HepG2 (cell line): ENCODE measurements at regions not wholly inside any gene's neighbourhood (a gene's known extent, or its start where the extent isn't known, plus 50 kb on each side); places are given as distances from the start of the nearest gene placed in this dataset.

Experiments
- ATAC-seq: fragments of 200-7000 bp; cut with Tn5 transposase; 3 replicates; pipeline ENCODE4 v1.9.1; 2020; ENCODE audit warnings: mild to moderate bottlenecking, moderate library complexity
- BruUV-seq: library from RNA; stranded (reverse); fragments of 400-500 nt; replicated peaks from 2 replicates; lab custom pipeline; 2021; lab: Mats Ljungman, UMichigan
- CTCF ChIA-PET: fragments of 300-600 bp; formaldehyde crosslinking; extraction: SDS; loops from one replicate; lab custom pipeline; 2021; ENCODE audit warnings: low total read pairs, inconsistent platforms, low intra/inter-chr PET ratio; lab: Yijun Ruan, JAX
- POLR2A ChIA-PET: fragments of 350-600 bp; sonication (Branson Sonifier 250); formaldehyde crosslinking; loops from one replicate; lab custom pipeline; 2020; ENCODE audit warnings: antibody characterized with exemption, inconsistent platforms; lab: Yijun Ruan, JAX
- DNase-seq: peaks from one replicate; pipeline ENCODE4 v3.0.0-alpha.2; 2015; ENCODE audit warnings: low spot score
- FAIRE-seq: peaks from 3 replicates; lab custom pipeline; 2011; peaks lifted over from hg19 to GRCh38; lab: Jason Lieb, UNC
- H2AFZ ChIP-seq: one replicate; pipeline ENCODE4 v1.6.1; 2011; ENCODE audit warnings: low read length, inconsistent platforms
- H3K27ac ChIP-seq: fragments of 300-600 bp; 3 replicates; pipeline ENCODE4 v1.8.0; 2011; ENCODE audit warnings: mixed run types, mild to moderate bottlenecking, mixed read lengths, low read length, inconsistent platforms; ENCODE audit not compliant: insufficient read depth; ENCODE audit errors: extremely low read length
- H3K27me3 ChIP-seq, 2 experiments: fragments of 200-600 bp in 1 of 2; 2 replicates in 1 of 2; 3 replicates in 1 of 2; pipeline versions ENCODE4 v1.6.0 to v1.8.0; 2011; ENCODE audit warnings: low read length in 2 of 2, mild to moderate bottlenecking in 2 of 2, moderate library complexity in 2 of 2, inconsistent platforms in 1 of 2; ENCODE audit not compliant: insufficient read depth in 2 of 2, control insufficient read depth in 1 of 2
- H3K36me3 ChIP-seq, 2 experiments: fragments of 200-600 bp in 1 of 2; replicated peaks in 1 of 2; 2 replicates in 1 of 2; 3 replicates in 1 of 2; pipeline versions ENCODE4 v1.5.1 to v1.8.0; 2011; ENCODE audit warnings: low read length in 2 of 2, inconsistent platforms in 1 of 2; ENCODE audit not compliant: insufficient read depth in 2 of 2, control insufficient read depth in 1 of 2
- H3K4me1 ChIP-seq: 2 replicates; pipeline ENCODE4 v1.5.1; 2012; ENCODE audit warnings: low read length, inconsistent platforms; ENCODE audit not compliant: insufficient read depth
- H3K4me2 ChIP-seq: 2 replicates; pipeline ENCODE4 v1.6.0; 2011; ENCODE audit warnings: low read depth, low read length, inconsistent platforms
- H3K4me3 ChIP-seq, 3 experiments: fragments of 200-600 bp in 1 of 3; sonication (generic), shearing (Covaris generic) in 1 of 3; replicated peaks in 1 of 3; 2 replicates each; pipeline ENCODE4 v1.5.1; 2011 to 2016; ENCODE audit warnings: low read length in 3 of 3, inconsistent platforms in 2 of 3, low read depth in 2 of 3, mild to moderate bottlenecking in 2 of 3, control low read depth in 1 of 3, mixed read lengths in 1 of 3; ENCODE audit not compliant: insufficient read depth in 1 of 3
- H3K79me2 ChIP-seq: one replicate; pipeline ENCODE4 v1.6.1; 2011; ENCODE audit warnings: low read length, inconsistent platforms; ENCODE audit not compliant: insufficient read depth
- H3K9ac ChIP-seq: 2 replicates; pipeline ENCODE4 v1.6.0; 2011; ENCODE audit warnings: mild to moderate bottlenecking, low read depth, low read length, inconsistent platforms; ENCODE audit not compliant: insufficient read depth
- H3K9me3 ChIP-seq: 2 replicates; pipeline ENCODE4 v1.5.1; 2012; ENCODE audit warnings: mild to moderate bottlenecking, low read length
- H4K20me1 ChIP-seq: 2 replicates; pipeline ENCODE4 v1.6.0; 2011; ENCODE audit warnings: inconsistent platforms, mild to moderate bottlenecking, low read length, moderate library complexity; ENCODE audit not compliant: insufficient read depth
- ELF3 ChIP-seq: IDR thresholded peaks from 2 replicates; pipeline ENCODE4 v1.6.1; 2016; ENCODE audit warnings: missing genetic modification reagents, missing compliant biosample characterization
- MLLT10 ChIP-seq: sonication (generic); formaldehyde crosslinking; IDR thresholded peaks from 2 replicates; pipeline ENCODE4 v1.4.0; 2020; ENCODE audit warnings: missing genetic modification reagents
- SSRP1 ChIP-seq: IDR thresholded peaks from 2 replicates; pipeline ENCODE4 v1.6.1; 2016; ENCODE audit warnings: control low read depth
- TP53 ChIP-seq: sonication (generic); formaldehyde crosslinking; conservative IDR thresholded peaks from 2 replicates; pipeline ENCODE4 v1.4.0; 2020; ENCODE audit warnings: missing genetic modification reagents
- WIZ ChIP-seq: sonication (generic); formaldehyde crosslinking; IDR thresholded peaks from 2 replicates; pipeline ENCODE4 v1.5.1; 2020; ENCODE audit warnings: mild to moderate bottlenecking, missing genetic modification reagents
- ZFP91 ChIP-seq: sonication (generic); formaldehyde crosslinking; IDR thresholded peaks from 2 replicates; pipeline ENCODE4 v1.9.0; 2022; ENCODE audit warnings: missing genetic modification reagents, mild to moderate bottlenecking, borderline replicate concordance
- ZNF10 ChIP-seq: sonication (generic); formaldehyde crosslinking; IDR thresholded peaks from 2 replicates; pipeline ENCODE4 v1.4.0; 2020; ENCODE audit warnings: mild to moderate bottlenecking, low read depth, missing genetic modification reagents, borderline replicate concordance
- ZNF350 ChIP-seq: sonication (generic); formaldehyde crosslinking; IDR thresholded peaks from 2 replicates; pipeline ENCODE4 v1.4.0; 2020; ENCODE audit warnings: mild to moderate bottlenecking, low read depth, missing genetic modification reagents, borderline replicate concordance
- ZNF383 ChIP-seq: sonication (generic); formaldehyde crosslinking; IDR thresholded peaks from 2 replicates; pipeline ENCODE4 v1.4.0; 2020; ENCODE audit warnings: missing genetic modification reagents, mild to moderate bottlenecking, borderline replicate concordance
- ZNF691 ChIP-seq: sonication (generic); formaldehyde crosslinking; IDR thresholded peaks from 2 replicates; pipeline ENCODE4 v1.4.0; 2020; ENCODE audit warnings: missing genetic modification reagents, low read depth, mild to moderate bottlenecking, borderline replicate concordance
- ZNF891 ChIP-seq: sonication (generic); formaldehyde crosslinking; IDR thresholded peaks from 2 replicates; pipeline ENCODE4 v1.5.0; 2020; ENCODE audit warnings: mild to moderate bottlenecking, missing genetic modification reagents
- WGBS: methylation state at CpG from one replicate; pipeline ENCODE4 v1.1.6; 2017; ENCODE audit warnings: low lambda C conversion rate; 5-methylcytosine and 5-hydroxymethylcytosine counted together
- in situ Hi-C: cut with HindIII; loops from 2 replicates; pipeline ENCODE4 v1.10.0; 2017; ENCODE audit warnings: low pct_unique_long_range_greater_than_20kb; ENCODE audit not compliant: extremely low pct_ligation_motif_present
- intact Hi-C: fragments of 100-400 bp; cut with micrococcal nuclease; formaldehyde crosslinking; loops from one replicate; pipeline ENCODE4 v1.10.0; 2022; ENCODE audit not compliant: unreplicated experiment

GRCh38 chr4:34279011-34279410 lies 1965.3 kb downstream of the ARAP2 start (continued):
- no peak for TF ChIP-seq ZFP91
- no peak for TF ChIP-seq WIZ (CRISPR knock-in tag)
- no peak for TF ChIP-seq SSRP1 (CRISPR knock-in tag)
- no peak for TF ChIP-seq TP53 (CRISPR knock-in tag)
- TF ChIP-seq, all 625 proteins: peak for 0

- H3K4me1 ChIP-seq: no peaks in the 10 kb centered on the region
- no peaks in the 10 kb centered on the region; a peak in 1 of 5 replicates for H3K27me3 ChIP-seq
- no peak overlapping the region for H3K4me2 ChIP-seq
- intact Hi-C loops: no loop called here
- POLR2A ChIA-PET: no interaction called here
- H3K9me3 ChIP-seq: peaks cover 48% of the 10 kb centered on the region
- in situ Hi-C loops: no loop called here
- no peak for ATAC-seq
- DNase-seq: no peak
- no peak overlapping the region for H2AFZ ChIP-seq
- no peak overlapping the region for H3K27ac ChIP-seq
- no peak overlapping the region for H3K9ac ChIP-seq
- H3K4me3 ChIP-seq: no peak overlapping the region
- WGBS: 0% methylated on average over 2 of the region's 2 CpGs
- H3K36me3 ChIP-seq: no peaks in the 10 kb centered on the region
- no peaks in the 10 kb centered on the region for H4K20me1 ChIP-seq
- no peak for TF ChIP-seq ZNF691 (CRISPR knock-in tag)
- TF ChIP-seq ZNF10 (CRISPR knock-in tag): no peak
- TF ChIP-seq MLLT10 (CRISPR knock-in tag): no peak
- TF ChIP-seq ZNF891 (CRISPR knock-in tag): no peak
- no peak for TF ChIP-seq ZNF350 (CRISPR knock-in tag)
- no peak for TF ChIP-seq TP53 (CRISPR knock-in tag)
- no peak for TF ChIP-seq ELF3 (CRISPR knock-in tag)
- no peak for TF ChIP-seq ZNF383 (CRISPR knock-in tag)
- TF ChIP-seq, all 625 proteins: peak for 0
- BruUV-seq: no TSS peak
- H3K79me2 ChIP-seq: no peaks in the 10 kb centered on the region
- CTCF ChIA-PET: no interaction called here
- FAIRE-seq: no peak
These were observed 1964.2 kb downstream of the ARAP2 start for GRCh38 chr4:34280131-34280530.
